ENCODE measurements at regions not wholly inside any gene's neighbourhood (a gene's known extent, or its start where the extent isn't known, plus 50 kb on each side); places are given as distances from the start of the nearest gene placed in this dataset.

DNA sequence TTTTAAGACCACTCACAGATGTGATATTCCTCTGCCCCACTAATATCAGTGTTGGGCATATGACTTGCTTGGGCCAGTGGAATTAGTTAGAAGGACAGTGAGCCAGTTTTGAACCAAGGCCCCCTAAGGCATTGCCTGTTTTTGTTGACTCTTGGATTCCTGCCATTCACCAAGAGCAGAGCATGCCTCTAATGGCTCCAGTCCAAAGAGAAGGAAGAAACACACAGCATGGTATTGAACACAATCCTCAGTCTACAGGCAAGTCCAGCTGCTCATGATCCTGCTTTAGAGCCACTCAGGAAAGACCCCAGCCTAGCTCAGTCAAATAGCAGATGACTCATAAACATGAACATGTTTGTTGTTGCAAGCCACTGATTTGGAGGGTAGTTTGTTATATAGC lies 1201.5 kb downstream of the BCL11B start:
- FAIRE-seq, result no peak
- H3K4me1 ChIP-seq (ENCODE audit: insufficient read depth, low read length), result peaks cover 7% of the 10 kb centered on the region
- no peaks in the 10 kb centered on the region for H3K79me2 ChIP-seq (ENCODE audit: insufficient read depth, low read length)
- H3K9ac ChIP-seq (ENCODE audit: low read length), result no peak overlapping the region
- peak overlapping the region; percentile 99 for H3K27ac Mint-ChIP-seq (ENCODE audit: unreplicated experiment)
- no peak overlapping the region for H3K4me3 Mint-ChIP-seq (ENCODE audit: unreplicated experiment)
- H3K36me3 ChIP-seq (ENCODE audit: insufficient read depth, low read length), result no peaks in the 10 kb centered on the region
- H3K27me3 Mint-ChIP-seq (ENCODE audit: low read depth, unreplicated experiment), result peaks cover 31% of the 10 kb centered on the region
- peaks cover 4% of the 10 kb centered on the region for H3K9me3 ChIP-seq (ENCODE audit: insufficient read depth, low read depth, low read length)
- H3K36me3 Mint-ChIP-seq (ENCODE audit: low read depth, unreplicated experiment), result no peaks in the 10 kb centered on the region
- no peaks in the 10 kb centered on the region for H3K27me3 ChIP-seq (ENCODE audit: insufficient read depth, low read length)
- peaks cover 7% of the 10 kb centered on the region for H3K9me3 Mint-ChIP-seq (ENCODE audit: unreplicated experiment)
- H3K4me2 ChIP-seq (ENCODE audit: low read length), result no peak overlapping the region
- H3K27ac ChIP-seq (ENCODE audit: low read depth, low read length), result no peak overlapping the region
- H2AFZ ChIP-seq (ENCODE audit: low read depth, low read length), result no peak overlapping the region
- no peak for DNase-seq (ENCODE audit: low read depth)
- H3K4me1 Mint-ChIP-seq (ENCODE audit: low read depth, unreplicated experiment), result peaks cover 16% of the 10 kb centered on the region
- no peak overlapping the region for H3K4me3 ChIP-seq (ENCODE audit: insufficient read depth, low read depth, low read length)
- TF ChIP-seq, protein P1, sequence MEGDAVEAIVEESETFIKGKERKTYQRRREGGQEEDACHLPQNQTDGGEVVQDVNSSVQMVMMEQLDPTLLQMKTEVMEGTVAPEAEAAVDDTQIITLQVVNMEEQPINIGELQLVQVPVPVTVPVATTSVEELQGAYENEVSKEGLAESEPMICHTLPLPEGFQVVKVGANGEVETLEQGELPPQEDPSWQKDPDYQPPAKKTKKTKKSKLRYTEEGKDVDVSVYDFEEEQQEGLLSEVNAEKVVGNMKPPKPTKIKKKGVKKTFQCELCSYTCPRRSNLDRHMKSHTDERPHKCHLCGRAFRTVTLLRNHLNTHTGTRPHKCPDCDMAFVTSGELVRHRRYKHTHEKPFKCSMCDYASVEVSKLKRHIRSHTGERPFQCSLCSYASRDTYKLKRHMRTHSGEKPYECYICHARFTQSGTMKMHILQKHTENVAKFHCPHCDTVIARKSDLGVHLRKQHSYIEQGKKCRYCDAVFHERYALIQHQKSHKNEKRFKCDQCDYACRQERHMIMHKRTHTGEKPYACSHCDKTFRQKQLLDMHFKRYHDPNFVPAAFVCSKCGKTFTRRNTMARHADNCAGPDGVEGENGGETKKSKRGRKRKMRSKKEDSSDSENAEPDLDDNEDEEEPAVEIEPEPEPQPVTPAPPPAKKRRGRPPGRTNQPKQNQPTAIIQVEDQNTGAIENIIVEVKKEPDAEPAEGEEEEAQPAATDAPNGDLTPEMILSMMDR (IDR thresholded peaks at IDR 0.05; ENCODE audit: insufficient read depth, low read depth, low read length), result no peak
- TF ChIP-seq EZH2 (IDR thresholded peaks at IDR 0.05; ENCODE audit: insufficient read depth, low read length), result no peak
- H4K20me1 ChIP-seq (ENCODE audit: insufficient read depth, low read length), result no peaks in the 10 kb centered on the region

DNA sequence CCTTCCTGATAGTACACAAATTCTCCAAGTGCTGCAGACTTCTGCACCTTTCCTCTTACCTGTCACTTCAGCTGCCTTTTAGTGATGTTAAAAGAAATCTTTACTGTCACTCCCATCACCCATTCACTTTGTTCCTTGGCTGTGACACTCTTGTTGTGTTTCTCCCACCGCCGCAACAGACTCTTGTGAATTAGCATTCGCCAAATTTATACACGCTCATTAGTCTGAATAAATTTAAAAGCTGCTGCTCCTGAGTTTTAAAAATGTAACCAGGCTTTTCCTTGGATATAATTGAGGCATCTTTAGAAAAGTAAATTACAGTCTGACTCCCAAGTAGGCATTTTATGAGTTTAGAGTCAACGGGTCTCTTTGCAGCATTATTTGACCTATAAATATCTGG lies 1197.9 kb downstream of the BCL11B start:
- no peak for TF ChIP-seq EZH2 (IDR thresholded peaks at IDR 0.05; ENCODE audit: insufficient read depth, low read length)
- TF ChIP-seq, protein P1 (IDR thresholded peaks at IDR 0.05; ENCODE audit: insufficient read depth, low read depth, low read length), result no peak
- Mint-ChIP-seq H3K27ac (ENCODE audit: unreplicated experiment) (no peak overlapping the region), H3K27me3 (ENCODE audit: low read depth, unreplicated experiment) (peaks cover 18% of the 10 kb centered on the region), H3K4me3 (ENCODE audit: unreplicated experiment) (no peak overlapping the region), H3K4me1 (ENCODE audit: low read depth, unreplicated experiment) (peaks cover 20% of the 10 kb centered on the region), H3K9me3 (ENCODE audit: unreplicated experiment) (peaks cover 7% of the 10 kb centered on the region), H3K36me3 (ENCODE audit: low read depth, unreplicated experiment) (no peaks in the 10 kb centered on the region)
- Histone ChIP-seq H3K4me1 (ENCODE audit: insufficient read depth, low read length) (peaks cover 7% of the 10 kb centered on the region), H3K27me3 (ENCODE audit: insufficient read depth, low read length) (no peaks in the 10 kb centered on the region), H3K27ac (ENCODE audit: low read depth, low read length) (no peak overlapping the region), H3K4me2 (ENCODE audit: low read length) (no peak overlapping the region), H3K9ac (ENCODE audit: low read length) (no peak overlapping the region), H4K20me1 (ENCODE audit: insufficient read depth, low read length) (no peaks in the 10 kb centered on the region), H2AFZ (ENCODE audit: low read depth, low read length) (no peak overlapping the region), H3K79me2 (ENCODE audit: insufficient read depth, low read length) (no peaks in the 10 kb centered on the region), H3K4me3 (ENCODE audit: insufficient read depth, low read depth, low read length) (no peak overlapping the region), H3K36me3 (ENCODE audit: insufficient read depth, low read length) (no peaks in the 10 kb centered on the region), H3K9me3 (ENCODE audit: insufficient read depth, low read depth, low read length) (peaks cover 4% of the 10 kb centered on the region)
- DNase-seq (ENCODE audit: low read depth) (no peak), FAIRE-seq (no peak)

DNA sequence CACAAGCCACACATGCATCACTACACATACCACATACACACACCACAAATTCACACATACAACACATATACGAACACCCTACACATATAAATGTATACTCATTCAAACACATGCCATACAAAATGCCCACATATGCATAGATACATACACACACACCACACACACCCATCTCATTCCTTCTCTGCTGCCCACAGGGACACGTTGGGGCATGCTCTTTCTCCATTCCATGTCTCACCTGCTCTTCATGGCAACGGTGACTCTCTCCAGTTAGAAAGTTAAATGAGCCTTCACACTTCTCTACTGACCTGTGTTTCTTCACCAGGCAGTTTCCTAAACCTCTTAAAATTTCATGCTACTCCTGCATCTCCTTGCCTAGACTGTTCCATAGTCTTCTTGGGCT lies 1194.8 kb downstream of the BCL11B start:
- no peak overlapping the region for H3K27ac Mint-ChIP-seq (ENCODE audit: unreplicated experiment)
- peaks cover 18% of the 10 kb centered on the region for H3K27me3 Mint-ChIP-seq (ENCODE audit: low read depth, unreplicated experiment)
- Histone ChIP-seq H3K27me3 (ENCODE audit: insufficient read depth, low read length) (no peaks in the 10 kb centered on the region), H3K4me3 (ENCODE audit: insufficient read depth, low read depth, low read length) (no peak overlapping the region), H3K9ac (ENCODE audit: low read length) (no peak overlapping the region), H3K4me1 (ENCODE audit: insufficient read depth, low read length) (no peaks in the 10 kb centered on the region), H3K27ac (ENCODE audit: low read depth, low read length) (no peak overlapping the region), H3K79me2 (ENCODE audit: insufficient read depth, low read length) (no peaks in the 10 kb centered on the region), H4K20me1 (ENCODE audit: insufficient read depth, low read length) (no peaks in the 10 kb centered on the region), H3K36me3 (ENCODE audit: insufficient read depth, low read length) (no peaks in the 10 kb centered on the region), H3K4me2 (ENCODE audit: low read length) (no peak overlapping the region), H3K9me3 (ENCODE audit: insufficient read depth, low read depth, low read length) (no peaks in the 10 kb centered on the region), H2AFZ (ENCODE audit: low read depth, low read length) (no peak overlapping the region)
- no peak overlapping the region for H3K4me3 Mint-ChIP-seq (ENCODE audit: unreplicated experiment)
- peaks cover 5% of the 10 kb centered on the region for H3K4me1 Mint-ChIP-seq (ENCODE audit: low read depth, unreplicated experiment)
- H3K36me3 Mint-ChIP-seq (ENCODE audit: low read depth, unreplicated experiment), result no peaks in the 10 kb centered on the region
- no peak for TF ChIP-seq EZH2 (IDR thresholded peaks at IDR 0.05; ENCODE audit: insufficient read depth, low read length)
- TF ChIP-seq, protein P1 (IDR thresholded peaks at IDR 0.05; ENCODE audit: insufficient read depth, low read depth, low read length), result no peak
- H3K9me3 Mint-ChIP-seq (ENCODE audit: unreplicated experiment), result peaks cover 3% of the 10 kb centered on the region
- DNase-seq (ENCODE audit: low read depth), result no peak
- FAIRE-seq, result no peak

Data from astrocyte (in vitro differentiated cells and primary cell).